DND-41 (cell line): ENCODE measurements at regions not wholly inside any gene's neighbourhood (a gene's known extent, or its start where the extent isn't known, plus 50 kb on each side); places are given as distances from the start of the nearest gene placed in this dataset.

Experiments used
- EZH2 ChIP-seq: IDR thresholded peaks from 3 replicates; pipeline ENCODE4 v1.6.1; 2012; ENCODE audit warnings: borderline replicate concordance, low read depth, mild to moderate bottlenecking, moderate library complexity, low read length, inconsistent platforms; ENCODE audit not compliant: severe bottlenecking
- TF ChIP-seq, protein P1 (sequence below): IDR thresholded peaks from 2 replicates; pipeline ENCODE4 v1.5.1; 2012; ENCODE audit warnings: borderline replicate concordance, low read length, moderate library complexity, mild to moderate bottlenecking; ENCODE audit not compliant: poor library complexity, severe bottlenecking; ENCODE audit errors: extremely low read depth

DNA sequence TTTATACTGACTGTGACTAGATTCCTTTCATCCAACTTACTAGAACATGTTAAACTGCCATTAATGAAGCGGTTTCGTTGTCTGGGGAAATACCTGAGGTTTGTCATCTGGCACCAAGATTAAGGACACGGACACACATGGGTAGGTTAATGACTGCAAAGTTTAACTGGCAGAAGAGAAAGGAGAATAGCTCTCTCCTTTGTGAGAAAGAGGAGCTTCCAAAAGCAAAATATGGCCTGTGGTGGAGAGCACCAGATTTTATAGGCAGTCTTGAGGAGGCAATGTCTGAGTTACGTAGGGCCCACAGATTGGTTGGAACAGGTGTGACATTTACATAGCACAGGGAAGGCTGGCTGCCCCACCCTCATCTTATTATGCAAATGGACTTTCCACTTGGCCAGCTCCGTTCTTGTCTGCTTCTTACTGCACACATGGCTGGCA lies 1193.0 kb upstream of the CELF2 start:
- TF ChIP-seq, protein P1, sequence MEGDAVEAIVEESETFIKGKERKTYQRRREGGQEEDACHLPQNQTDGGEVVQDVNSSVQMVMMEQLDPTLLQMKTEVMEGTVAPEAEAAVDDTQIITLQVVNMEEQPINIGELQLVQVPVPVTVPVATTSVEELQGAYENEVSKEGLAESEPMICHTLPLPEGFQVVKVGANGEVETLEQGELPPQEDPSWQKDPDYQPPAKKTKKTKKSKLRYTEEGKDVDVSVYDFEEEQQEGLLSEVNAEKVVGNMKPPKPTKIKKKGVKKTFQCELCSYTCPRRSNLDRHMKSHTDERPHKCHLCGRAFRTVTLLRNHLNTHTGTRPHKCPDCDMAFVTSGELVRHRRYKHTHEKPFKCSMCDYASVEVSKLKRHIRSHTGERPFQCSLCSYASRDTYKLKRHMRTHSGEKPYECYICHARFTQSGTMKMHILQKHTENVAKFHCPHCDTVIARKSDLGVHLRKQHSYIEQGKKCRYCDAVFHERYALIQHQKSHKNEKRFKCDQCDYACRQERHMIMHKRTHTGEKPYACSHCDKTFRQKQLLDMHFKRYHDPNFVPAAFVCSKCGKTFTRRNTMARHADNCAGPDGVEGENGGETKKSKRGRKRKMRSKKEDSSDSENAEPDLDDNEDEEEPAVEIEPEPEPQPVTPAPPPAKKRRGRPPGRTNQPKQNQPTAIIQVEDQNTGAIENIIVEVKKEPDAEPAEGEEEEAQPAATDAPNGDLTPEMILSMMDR, result no peak
- no peak for TF ChIP-seq EZH2
